ENCODE measurements at regions not wholly inside any gene's neighbourhood (a gene's known extent, or its start where the extent isn't known, plus 50 kb on each side); places are given as distances from the start of the nearest gene placed in this dataset.

- TF ChIP-seq, protein P1, sequence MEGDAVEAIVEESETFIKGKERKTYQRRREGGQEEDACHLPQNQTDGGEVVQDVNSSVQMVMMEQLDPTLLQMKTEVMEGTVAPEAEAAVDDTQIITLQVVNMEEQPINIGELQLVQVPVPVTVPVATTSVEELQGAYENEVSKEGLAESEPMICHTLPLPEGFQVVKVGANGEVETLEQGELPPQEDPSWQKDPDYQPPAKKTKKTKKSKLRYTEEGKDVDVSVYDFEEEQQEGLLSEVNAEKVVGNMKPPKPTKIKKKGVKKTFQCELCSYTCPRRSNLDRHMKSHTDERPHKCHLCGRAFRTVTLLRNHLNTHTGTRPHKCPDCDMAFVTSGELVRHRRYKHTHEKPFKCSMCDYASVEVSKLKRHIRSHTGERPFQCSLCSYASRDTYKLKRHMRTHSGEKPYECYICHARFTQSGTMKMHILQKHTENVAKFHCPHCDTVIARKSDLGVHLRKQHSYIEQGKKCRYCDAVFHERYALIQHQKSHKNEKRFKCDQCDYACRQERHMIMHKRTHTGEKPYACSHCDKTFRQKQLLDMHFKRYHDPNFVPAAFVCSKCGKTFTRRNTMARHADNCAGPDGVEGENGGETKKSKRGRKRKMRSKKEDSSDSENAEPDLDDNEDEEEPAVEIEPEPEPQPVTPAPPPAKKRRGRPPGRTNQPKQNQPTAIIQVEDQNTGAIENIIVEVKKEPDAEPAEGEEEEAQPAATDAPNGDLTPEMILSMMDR (conservative IDR thresholded peaks at IDR 0.05; ENCODE audit: low read length), result no peak
- TF ChIP-seq EZH2phosphoT487 (IDR thresholded peaks at IDR 0.05; ENCODE audit: borderline replicate concordance), result no peak
Observed at GRCh38 chr9:107138261-107138992, 144.7 kb upstream of the RAD23B start.

Data from Loucy (cell line).